Testis (tissue), 2 donors: ENCODE measurements at regions not wholly inside any gene's neighbourhood (a gene's known extent, or its start where the extent isn't known, plus 50 kb on each side); places are given as distances from the start of the nearest gene placed in this dataset.

Source experiments
- DNase-seq: peaks from one replicate; pipeline ENCODE4 v3.0.0-alpha.2; 2019
- H3K27ac ChIP-seq, 2 donors: fragments of 200-600 bp; sonication (generic); one replicate each; pipeline ENCODE4 v1.5.1; 2019
- H3K27me3 ChIP-seq: fragments of 200-600 bp; sonication (generic); one replicate; pipeline ENCODE4 v1.5.1; 2019
- H3K36me3 ChIP-seq: fragments of 200-600 bp; sonication (generic); one replicate; pipeline ENCODE4 v1.5.1; 2017; ENCODE audit warnings: low read depth; ENCODE audit errors: missing control alignments
- H3K4me1 ChIP-seq: fragments of 200-600 bp; sonication (generic); one replicate; pipeline ENCODE4 v1.5.1; 2019
- H3K4me3 ChIP-seq, 2 donors: fragments of 200-600 bp; sonication (generic); one replicate each; pipeline ENCODE4 v1.5.1; 2017 to 2019
- H3K9me3 ChIP-seq: fragments of 200-600 bp; sonication (generic); one replicate; pipeline ENCODE4 v1.5.1; 2017
- POLR2A ChIP-seq: fragments of 450-650 bp; IDR thresholded peaks from one replicate; pipeline ENCODE4 v1.6.1; 2017; ENCODE audit warnings: antibody characterized with exemption, mild to moderate bottlenecking, moderate library complexity
- WGBS, 2 donors: methylation state at CpG; one replicate each; pipeline ENCODE4 v1.1.5; 2018; 5-methylcytosine and 5-hydroxymethylcytosine counted together
- intact Hi-C: fragments of 100-400 bp; cut with DNase I; formaldehyde crosslinking; loops from one replicate; pipeline ENCODE4 v1.15.1; 2023; ENCODE audit warnings: low total_unique reads
- TF ChIP-seq, protein P1 (sequence below), 3 experiments: fragments of 450-650 bp in 2 of 3; fragments of 200-600 bp in 1 of 3; sonication (generic) in 1 of 3; IDR thresholded peaks; one replicate each; pipeline ENCODE4 v1.5.1; 2016 to 2019; ENCODE audit warnings: antibody characterized with exemption in 3 of 3, mild to moderate bottlenecking in 2 of 3, moderate library complexity in 1 of 3

DNA sequence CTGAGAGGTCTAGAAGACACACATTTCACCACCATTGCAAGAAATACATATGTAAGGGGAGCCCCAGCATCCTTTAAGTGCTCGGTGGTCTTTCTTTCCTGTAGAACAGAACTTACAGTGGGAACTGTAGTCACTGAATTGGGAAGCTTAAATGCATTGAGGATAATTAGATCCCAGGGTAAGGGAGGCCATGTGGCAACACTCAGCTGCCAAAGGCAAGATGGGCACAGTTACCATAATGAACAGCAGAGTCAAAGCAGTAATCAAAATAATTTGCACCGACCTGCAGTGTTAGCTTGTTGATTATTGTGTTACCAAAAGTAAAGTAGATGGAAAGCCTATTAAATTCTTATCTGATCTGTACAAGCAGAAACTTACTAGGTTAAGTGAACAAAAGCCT, 291.2 kb upstream of the PCDH20 start:
- TF ChIP-seq, protein P1, sequence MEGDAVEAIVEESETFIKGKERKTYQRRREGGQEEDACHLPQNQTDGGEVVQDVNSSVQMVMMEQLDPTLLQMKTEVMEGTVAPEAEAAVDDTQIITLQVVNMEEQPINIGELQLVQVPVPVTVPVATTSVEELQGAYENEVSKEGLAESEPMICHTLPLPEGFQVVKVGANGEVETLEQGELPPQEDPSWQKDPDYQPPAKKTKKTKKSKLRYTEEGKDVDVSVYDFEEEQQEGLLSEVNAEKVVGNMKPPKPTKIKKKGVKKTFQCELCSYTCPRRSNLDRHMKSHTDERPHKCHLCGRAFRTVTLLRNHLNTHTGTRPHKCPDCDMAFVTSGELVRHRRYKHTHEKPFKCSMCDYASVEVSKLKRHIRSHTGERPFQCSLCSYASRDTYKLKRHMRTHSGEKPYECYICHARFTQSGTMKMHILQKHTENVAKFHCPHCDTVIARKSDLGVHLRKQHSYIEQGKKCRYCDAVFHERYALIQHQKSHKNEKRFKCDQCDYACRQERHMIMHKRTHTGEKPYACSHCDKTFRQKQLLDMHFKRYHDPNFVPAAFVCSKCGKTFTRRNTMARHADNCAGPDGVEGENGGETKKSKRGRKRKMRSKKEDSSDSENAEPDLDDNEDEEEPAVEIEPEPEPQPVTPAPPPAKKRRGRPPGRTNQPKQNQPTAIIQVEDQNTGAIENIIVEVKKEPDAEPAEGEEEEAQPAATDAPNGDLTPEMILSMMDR (IDR thresholded peaks at IDR 0.05) = no peak
- no peak for TF ChIP-seq POLR2A
- no peak for DNase-seq
- H3K27me3 ChIP-seq = no peaks in the 10 kb centered on the region
- H3K4me3 ChIP-seq = no peak overlapping the region
- intact Hi-C loops = no loop called here
- no peaks in the 10 kb centered on the region for H3K9me3 ChIP-seq
- H3K27ac ChIP-seq = no peak overlapping the region
- no peaks in the 10 kb centered on the region for H3K36me3 ChIP-seq
- WGBS, 2 donors = 86 to 90% methylated on average over 2 of the region's 2 CpGs
- no peaks in the 10 kb centered on the region for H3K4me1 ChIP-seq

DNA sequence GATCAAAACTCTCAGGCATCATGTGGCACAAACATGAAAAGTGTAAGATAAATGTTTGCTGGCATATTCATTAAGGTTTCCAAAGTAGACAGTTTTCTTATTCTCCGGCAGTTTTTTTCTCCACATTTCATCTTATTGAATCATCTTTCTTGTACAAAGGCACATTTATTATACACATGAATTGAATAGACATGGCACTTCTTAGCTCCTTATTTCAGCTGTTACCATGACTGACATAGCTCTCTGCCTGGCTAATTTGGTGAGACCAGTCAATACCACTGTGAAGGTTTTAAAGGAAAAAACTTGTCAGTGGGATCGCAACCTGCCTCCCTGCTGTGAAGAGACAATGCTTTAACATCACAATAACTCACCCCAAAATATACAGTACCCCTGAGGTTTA, 285.0 kb upstream of the PCDH20 start:
- Histone ChIP-seq H3K9me3 (no peaks in the 10 kb centered on the region), H3K36me3 (no peaks in the 10 kb centered on the region), H3K4me3 (no peak overlapping the region), H3K27me3 (no peaks in the 10 kb centered on the region), H3K4me1 (no peaks in the 10 kb centered on the region), H3K27ac (no peak overlapping the region)
- no peak for DNase-seq
- no peak for TF ChIP-seq POLR2A
- TF ChIP-seq, protein P1 (IDR thresholded peaks at IDR 0.05) = no peak
- 78 to 87% methylated on average over 2 of the region's 2 CpGs for WGBS, 2 donors
- intact Hi-C loops = no loop called here

DNA sequence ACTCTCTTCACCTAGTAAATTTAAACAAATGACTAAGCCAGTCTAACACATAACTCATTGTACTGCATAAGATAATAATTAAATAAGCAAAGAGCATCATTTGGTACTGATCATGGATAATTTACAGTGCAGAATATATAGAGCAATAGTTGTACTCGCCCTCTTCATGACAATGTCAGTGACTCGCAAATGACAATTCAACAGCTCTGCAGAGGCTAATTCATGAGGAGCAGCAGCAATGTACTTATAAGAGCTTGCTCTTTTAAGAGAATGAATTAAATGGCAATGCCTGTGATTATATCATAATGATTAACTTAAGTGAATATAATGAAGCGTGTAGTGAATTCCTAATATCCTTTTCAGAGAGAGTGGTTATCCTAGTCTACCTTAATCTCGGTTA, 284.5 kb upstream of the PCDH20 start:
- H3K4me3 ChIP-seq = no peak overlapping the region
- H3K27me3 ChIP-seq = no peaks in the 10 kb centered on the region
- no peak for TF ChIP-seq POLR2A
- TF ChIP-seq, protein P1 (IDR thresholded peaks at IDR 0.05) = no peak
- 91 to 95% methylated on average over 4 of the region's 4 CpGs for WGBS, 2 donors
- no peaks in the 10 kb centered on the region for H3K36me3 ChIP-seq
- intact Hi-C loops = no loop called here
- no peaks in the 10 kb centered on the region for H3K9me3 ChIP-seq
- H3K4me1 ChIP-seq = no peaks in the 10 kb centered on the region
- H3K27ac ChIP-seq = no peak overlapping the region
- DNase-seq = no peak

DNA sequence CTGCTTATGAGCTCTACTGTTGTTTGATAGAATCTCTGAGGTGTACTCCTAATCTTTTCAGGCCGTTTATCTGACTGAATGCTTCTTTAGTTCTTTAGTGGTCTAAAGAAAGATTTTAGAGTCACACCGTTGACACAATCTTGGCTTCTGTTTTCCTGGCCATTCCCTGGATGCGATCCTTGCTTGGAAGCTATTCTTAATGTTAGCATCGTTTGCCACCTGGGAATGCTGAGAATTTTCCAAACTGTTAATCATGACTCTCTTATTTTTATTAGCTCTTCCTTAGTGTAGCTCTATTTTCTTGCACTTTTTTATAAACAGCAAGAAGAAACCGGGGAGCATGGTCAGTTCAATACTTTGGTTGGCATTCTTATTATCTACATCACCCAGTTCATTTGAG, 281.0 kb upstream of the PCDH20 start:
- H3K27me3 ChIP-seq = no peaks in the 10 kb centered on the region
- no peak overlapping the region for H3K4me3 ChIP-seq
- WGBS, 2 donors = 47 to 74% methylated on average over 5 of the region's 5 CpGs
- TF ChIP-seq POLR2A = no peak
- TF ChIP-seq, protein P1 (IDR thresholded peaks at IDR 0.05) = no peak
- H3K9me3 ChIP-seq = no peaks in the 10 kb centered on the region
- DNase-seq = no peak
- intact Hi-C loops = no loop called here
- H3K36me3 ChIP-seq = no peaks in the 10 kb centered on the region
- H3K4me1 ChIP-seq = no peaks in the 10 kb centered on the region
- no peak overlapping the region for H3K27ac ChIP-seq

DNA sequence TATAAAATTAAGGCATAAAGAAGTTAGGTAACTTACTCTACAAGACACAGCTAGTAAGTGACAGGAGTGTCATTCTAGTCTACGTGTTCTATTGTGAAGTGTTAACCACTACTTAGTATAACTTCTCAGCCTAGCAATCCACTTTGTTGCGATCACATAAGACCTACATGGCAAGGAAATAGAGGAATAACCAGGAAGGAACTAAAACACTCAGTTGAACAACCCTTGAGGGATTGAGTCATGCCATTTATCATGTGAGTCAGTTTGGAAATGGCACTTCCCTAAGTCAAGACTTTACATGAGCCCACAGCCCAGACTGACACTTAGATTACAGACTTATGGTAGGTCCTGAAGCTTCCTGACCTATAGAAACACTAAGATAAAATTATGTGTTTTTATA, 279.5 kb upstream of the PCDH20 start:
- no peak overlapping the region for H3K27ac ChIP-seq
- no peak for DNase-seq
- WGBS, 2 donors = 90 to 98% methylated on average over 2 of the region's 2 CpGs
- H3K4me3 ChIP-seq = no peak overlapping the region
- H3K9me3 ChIP-seq = no peaks in the 10 kb centered on the region
- H3K36me3 ChIP-seq = no peaks in the 10 kb centered on the region
- H3K27me3 ChIP-seq = no peaks in the 10 kb centered on the region
- H3K4me1 ChIP-seq = no peaks in the 10 kb centered on the region
- TF ChIP-seq, protein P1 (IDR thresholded peaks at IDR 0.05) = no peak
- no peak for TF ChIP-seq POLR2A
- intact Hi-C loops = no loop called here
